GM12878 (cell line): ENCODE measurements at regions not wholly inside any gene's neighbourhood (a gene's known extent, or its start where the extent isn't known, plus 50 kb on each side); places are given as distances from the start of the nearest gene placed in this dataset.

ENCODE experiments used
- ATAC-seq: fragments of 200-7000 bp; cut with Tn5 transposase; 3 replicates; pipeline ENCODE4 v1.9.1; 2020; ENCODE audit warnings: mild to moderate bottlenecking, moderate library complexity
- BruUV-seq: library from RNA; stranded (reverse); fragments of 400-500 nt; replicated peaks from 2 replicates; lab custom pipeline; 2021; lab: Mats Ljungman, UMichigan
- CTCF ChIA-PET: fragments of 300-600 bp; sonication (Branson Sonifier 250); formaldehyde crosslinking; extraction: SDS; loops from one replicate; lab custom pipeline; 2021; ENCODE audit warnings: inconsistent platforms; lab: Yijun Ruan, JAX
- POLR2A ChIA-PET: fragments of 350-600 bp; formaldehyde crosslinking; extraction: SDS; loops from one replicate; lab custom pipeline; 2021; ENCODE audit warnings: inconsistent platforms; lab: Charles Lee
- RAD21 ChIA-PET: fragments of 300-600 bp; sonication (Branson Sonifier 250); formaldehyde crosslinking; loops from one replicate; lab custom pipeline; 2023; ENCODE audit warnings: antibody characterized with exemption; ENCODE audit not compliant: unreplicated experiment; lab: Charles Lee
- SMC1A ChIA-PET: fragments of 300-600 bp; sonication (Branson Sonifier 250); formaldehyde crosslinking; loops from one replicate; lab custom pipeline; 2023; ENCODE audit not compliant: unreplicated experiment, uncharacterized antibody; lab: Charles Lee
- DNase-seq: peaks from one replicate; pipeline ENCODE4 v3.0.0-alpha.2; 2011; ENCODE audit warnings: low read depth, low spot score
- FAIRE-seq: peaks from 3 replicates; lab custom pipeline; 2011; peaks lifted over from hg19 to GRCh38; lab: Jason Lieb, UNC
- H2AFZ ChIP-seq: 2 replicates; pipeline ENCODE4 v1.6.0; 2011; ENCODE audit warnings: low read depth, low read length, control low read depth; ENCODE audit not compliant: control insufficient read depth
- H3K27ac ChIP-seq: 2 replicates; pipeline ENCODE4 v1.5.1; 2011; ENCODE audit warnings: control low read depth; ENCODE audit not compliant: control insufficient read depth, insufficient read depth
- H3K27me3 ChIP-seq, 2 experiments: replicated peaks in 1 of 2; 2 replicates each; pipeline versions ENCODE4 v1.6.0 to v1.6.1; 2011; ENCODE audit warnings: low read length in 1 of 2; ENCODE audit not compliant: control insufficient read depth in 2 of 2, insufficient read depth in 2 of 2
- H3K36me3 ChIP-seq, 2 experiments: 2 replicates each; pipeline ENCODE4 v1.5.1; 2011; ENCODE audit warnings: low read length in 1 of 2; ENCODE audit not compliant: control insufficient read depth in 2 of 2, insufficient read depth in 2 of 2
- H3K4me1 ChIP-seq: 2 replicates; pipeline ENCODE4 v1.6.1; 2011; ENCODE audit warnings: mild to moderate bottlenecking, low read length, moderate library complexity, mixed read lengths; ENCODE audit not compliant: control insufficient read depth, insufficient read depth
- H3K4me2 ChIP-seq: 2 replicates; pipeline ENCODE4 v1.6.0; 2011; ENCODE audit warnings: control low read depth; ENCODE audit not compliant: control insufficient read depth, insufficient read depth
- H3K4me3 ChIP-seq: fragments of 200-600 bp; sonication (generic); 2 replicates; pipeline ENCODE4 v1.5.1; 2016
- H3K79me2 ChIP-seq: 2 replicates; pipeline ENCODE4 v1.6.0; 2011; ENCODE audit warnings: low read length; ENCODE audit not compliant: control insufficient read depth, insufficient read depth
- H3K9ac ChIP-seq: 2 replicates; pipeline ENCODE4 v1.8.0; 2011; ENCODE audit warnings: low read length, control low read depth, mixed read lengths; ENCODE audit not compliant: control insufficient read depth, insufficient read depth
- H3K9me3 ChIP-seq: replicated peaks from 3 replicates; pipeline ENCODE4 v1.5.1; 2011; ENCODE audit warnings: mild to moderate bottlenecking, low read length; ENCODE audit not compliant: control insufficient read depth, insufficient read depth
- H4K20me1 ChIP-seq: 2 replicates; pipeline ENCODE4 v1.6.0; 2011; ENCODE audit not compliant: control insufficient read depth, insufficient read depth
- BRCA1 ChIP-seq: IDR thresholded peaks from 2 replicates; pipeline ENCODE4 v1.6.1; 2011; ENCODE audit warnings: low read depth, low read length, improper control_type of control experiment
- CHD1 ChIP-seq: IDR thresholded peaks from 2 replicates; pipeline ENCODE4 v1.6.1; 2012; ENCODE audit warnings: low read depth, low read length, improper control_type of control experiment
- EP300 ChIP-seq, 2 experiments: fragments of 150-350 bp in 1 of 2; IDR thresholded peaks; 2 replicates each; pipeline ENCODE4 v1.6.1; 2011 to 2012; ENCODE audit warnings: low read depth in 2 of 2, low read length in 2 of 2, borderline replicate concordance in 1 of 2, improper control_type of control experiment in 1 of 2, inconsistent platforms in 1 of 2; ENCODE audit not compliant: control insufficient read depth in 1 of 2
- ESRRA ChIP-seq: IDR thresholded peaks from 2 replicates; pipeline ENCODE4 v1.6.1; 2012; ENCODE audit warnings: mild to moderate bottlenecking, low read length, improper control_type of control experiment
- HCFC1 ChIP-seq: fragments of 150-350 bp; IDR thresholded peaks from 2 replicates; pipeline ENCODE4 v1.6.1; 2014; ENCODE audit warnings: low read length
- MTA2 ChIP-seq: fragments of 450-650 bp; IDR thresholded peaks from 2 replicates; pipeline ENCODE4 v1.6.1; 2016; ENCODE audit warnings: low read depth, mild to moderate bottlenecking, moderate library complexity
- SMC3 ChIP-seq: IDR thresholded peaks from 2 replicates; pipeline ENCODE4 v1.6.1; 2011; ENCODE audit warnings: low read length, improper control_type of control experiment, borderline replicate concordance
- SREBF1 ChIP-seq: IDR thresholded peaks from 2 replicates; pipeline ENCODE4 v1.6.1; 2012; ENCODE audit warnings: mild to moderate bottlenecking, low read length
- ZNF207 ChIP-seq: fragments of 450-650 bp; IDR thresholded peaks from 2 replicates; pipeline ENCODE4 v1.6.1; 2014; ENCODE audit warnings: antibody characterized with exemption, mild to moderate bottlenecking, borderline replicate concordance
- in situ Hi-C: fragments of 300-500 bp; cut with MboI; formaldehyde crosslinking; loops from 9 replicates; pipeline ENCODE4 v1.14.3; 2018; ENCODE audit warnings: mixed read lengths
- intact Hi-C: fragments of 100-400 bp; cut with micrococcal nuclease; formaldehyde crosslinking; loops from one replicate; pipeline ENCODE4 v1.14.2; 2022; ENCODE audit not compliant: unreplicated experiment
- TF ChIP-seq, protein P1 (sequence below): fragments of 450-650 bp; IDR thresholded peaks from 2 replicates; pipeline ENCODE4 v1.6.1; 2018; ENCODE audit warnings: borderline replicate concordance, mild to moderate bottlenecking; ENCODE audit not compliant: partially characterized antibody

DNA sequence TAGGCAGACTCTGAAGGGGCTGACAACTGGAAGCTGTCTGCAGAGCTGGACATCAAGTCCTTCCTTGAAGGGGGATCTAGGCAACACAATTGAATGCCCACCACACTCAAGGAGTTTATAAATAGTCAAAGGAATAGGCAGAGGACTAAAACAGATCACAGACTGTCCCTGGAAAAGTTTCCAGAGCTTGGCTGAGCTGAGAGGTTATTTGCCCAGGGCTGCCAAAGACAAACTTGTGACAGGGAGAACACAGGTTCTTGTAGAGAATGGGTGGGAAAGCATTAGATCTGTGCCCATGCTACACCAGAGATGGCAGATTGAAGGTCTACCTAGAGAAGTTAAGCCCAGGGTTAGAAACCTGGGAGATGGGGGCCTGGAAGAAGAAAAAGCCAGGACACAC lies 344.6 kb downstream of the MID1IP1 start:
- H3K4me3 ChIP-seq = no peak overlapping the region
- no peaks in the 10 kb centered on the region for H3K36me3 ChIP-seq
- no peaks in the 10 kb centered on the region for H3K79me2 ChIP-seq
- ChIA-PET CTCF (interaction anchor here (0.6 to 2.1 kb wide), 5 partner anchors 8 to 481 kb away, joined by 3 to 7 read pairs (median 3); no protein-coding TSS in a partner anchor), POLR2A (no interaction called here)
- H2AFZ ChIP-seq = no peak overlapping the region
- in situ Hi-C loops = loop anchor here (5.0 to 10.0 kb wide), 2 partner anchors 379 to 481 kb away; no protein-coding TSS in a partner anchor
- FAIRE-seq = no peak
- no peak for DNase-seq
- no TSS peak for BruUV-seq
- peaks cover 15% of the 10 kb centered on the region for H3K4me1 ChIP-seq
- TF ChIP-seq SMC3 (no peak), HCFC1 (no peak), EP300 (IDR thresholded peaks at IDR 0.05; ENCODE audit: borderline replicate concordance in 1 of 2, control insufficient read depth in 1 of 2, low read depth in 2 of 2, low read length in 2 of 2) (no peak), MTA2 (no peak), BRCA1 (no peak), CHD1 (no peak), ZNF207 (no peak), SREBF1 (no peak), ESRRA (no peak)
- TF ChIP-seq, protein P1, sequence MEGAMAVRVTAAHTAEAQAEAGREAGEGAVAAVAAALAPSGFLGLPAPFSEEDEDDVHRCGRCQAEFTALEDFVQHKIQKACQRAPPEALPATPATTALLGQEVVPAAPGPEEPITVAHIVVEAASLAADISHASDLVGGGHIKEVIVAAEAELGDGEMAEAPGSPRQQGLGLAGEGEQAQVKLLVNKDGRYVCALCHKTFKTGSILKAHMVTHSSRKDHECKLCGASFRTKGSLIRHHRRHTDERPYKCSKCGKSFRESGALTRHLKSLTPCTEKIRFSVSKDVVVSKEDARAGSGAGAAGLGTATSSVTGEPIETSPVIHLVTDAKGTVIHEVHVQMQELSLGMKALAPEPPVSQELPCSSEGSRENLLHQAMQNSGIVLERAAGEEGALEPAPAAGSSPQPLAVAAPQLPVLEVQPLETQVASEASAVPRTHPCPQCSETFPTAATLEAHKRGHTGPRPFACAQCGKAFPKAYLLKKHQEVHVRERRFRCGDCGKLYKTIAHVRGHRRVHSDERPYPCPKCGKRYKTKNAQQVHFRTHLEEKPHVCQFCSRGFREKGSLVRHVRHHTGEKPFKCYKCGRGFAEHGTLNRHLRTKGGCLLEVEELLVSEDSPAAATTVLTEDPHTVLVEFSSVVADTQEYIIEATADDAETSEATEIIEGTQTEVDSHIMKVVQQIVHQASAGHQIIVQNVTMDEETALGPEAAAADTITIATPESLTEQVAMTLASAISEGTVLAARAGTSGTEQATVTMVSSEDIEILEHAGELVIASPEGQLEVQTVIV = no peak
- TF ChIP-seq, all 136 proteins: peak for 0
- no peaks in the 10 kb centered on the region for H3K27me3 ChIP-seq
- RAD21 ChIA-PET = interaction anchor here (1.3 to 1.9 kb wide), 2 partner anchors 51 to 162 kb away, joined by 5 to 6 read pairs; no protein-coding TSS in a partner anchor
- H3K4me2 ChIP-seq = no peak overlapping the region
- intact Hi-C loops = loop anchor here (5.0 kb wide), 1 partner anchor 394 kb away; no protein-coding TSS in a partner anchor
- no peaks in the 10 kb centered on the region for H4K20me1 ChIP-seq
- H3K9ac ChIP-seq = no peak overlapping the region
- no peak for ATAC-seq
- H3K9me3 ChIP-seq = no peaks in the 10 kb centered on the region
- SMC1A ChIA-PET = interaction anchor here (1.0 to 2.5 kb wide), 3 partner anchors 12 to 94 kb away, joined by 3 to 10 read pairs (median 4); no protein-coding TSS in a partner anchor
- no peak overlapping the region for H3K27ac ChIP-seq
